Activated CD8-positive, alpha-beta memory T cell treated with anti-CD3 and anti-CD28 coated beads, Interleukin-2, amount 50 U/mL, for 4 hours (primary cell): ENCODE measurements at regions not wholly inside any gene's neighbourhood (a gene's known extent, or its start where the extent isn't known, plus 50 kb on each side); places are given as distances from the start of the nearest gene placed in this dataset.
"Not testable (repeated sequence)": the region's sequence is repeated elsewhere in the genome, so short reads cannot be mapped to it uniquely, and the experiment has no call there.

ENCODE experiments used
- DNase-seq: peaks from one replicate; pipeline ENCODE4 v3.0.0-alpha.2; 2020

- not testable (repeated sequence) for DNase-seq
Measured at GRCh38 chr3:125697979-125698640, 102.8 kb upstream of the OSBPL11 start.

GRCh38 chr3:125715651-125716050, 120.4 kb upstream of the OSBPL11 start:
- no peak for DNase-seq

GRCh38 chr3:125732151-125732550, 136.9 kb upstream of the OSBPL11 start:
- not testable (repeated sequence) for DNase-seq

GRCh38 chr3:125741991-125742718, 146.9 kb upstream of the OSBPL11 start:
- DNase-seq = not testable (repeated sequence)

- not testable (repeated sequence) for DNase-seq
Measured at GRCh38 chr3:125742845-125743244, 147.5 kb upstream of the OSBPL11 start.

GRCh38 chr3:125757050-125757449, 161.8 kb upstream of the OSBPL11 start:
- DNase-seq = not testable (repeated sequence)

GRCh38 chr3:125758641-125759130, 163.4 kb upstream of the OSBPL11 start:
- DNase-seq = not testable (repeated sequence)

GRCh38 chr3:125762601-125763000, 167.3 kb upstream of the OSBPL11 start:
- DNase-seq = not testable (repeated sequence)

GRCh38 chr3:125766285-125766826, 171.1 kb upstream of the OSBPL11 start:
- DNase-seq = peak; percentile 65

- DNase-seq = not testable (repeated sequence)
Measured at GRCh38 chr3:125766931-125767330, 171.6 kb upstream of the OSBPL11 start.

GRCh38 chr3:125767641-125768040, 172.3 kb upstream of the OSBPL11 start:
- DNase-seq = no peak

GRCh38 chr3:125768821-125769220, 173.5 kb upstream of the OSBPL11 start:
- not testable (repeated sequence) for DNase-seq

- not testable (repeated sequence) for DNase-seq
Measured at GRCh38 chr3:125771506-125771905, 176.2 kb upstream of the OSBPL11 start.

- not testable (repeated sequence) for DNase-seq
Measured at GRCh38 chr3:125774433-125775034, 179.2 kb upstream of the OSBPL11 start.

- not testable (repeated sequence) for DNase-seq
Measured at GRCh38 chr3:125775106-125775505, 179.8 kb upstream of the OSBPL11 start.

GRCh38 chr3:125775606-125776294, 180.5 kb upstream of the OSBPL11 start:
- DNase-seq = not testable (repeated sequence)

GRCh38 chr3:125779276-125779675, 184.0 kb upstream of the OSBPL11 start:
- not testable (repeated sequence) for DNase-seq

GRCh38 chr3:125779918-125780317, 184.6 kb upstream of the OSBPL11 start:
- not testable (repeated sequence) for DNase-seq

GRCh38 chr3:125781678-125782077, 186.4 kb upstream of the OSBPL11 start:
- not testable (repeated sequence) for DNase-seq

- not testable (repeated sequence) for DNase-seq
Measured at GRCh38 chr3:125790312-125790711, 178.7 kb upstream of the ROPN1B start.

- DNase-seq = not testable (repeated sequence)
Measured at GRCh38 chr3:125791021-125791420, 178.0 kb upstream of the ROPN1B start.

GRCh38 chr3:125810010-125810409, 159.0 kb upstream of the ROPN1B start:
- not testable (repeated sequence) for DNase-seq

GRCh38 chr3:125822175-125822574, 146.8 kb upstream of the ROPN1B start:
- not testable (repeated sequence) for DNase-seq
